ENCODE measurements at regions not wholly inside any gene's neighbourhood (a gene's known extent, or its start where the extent isn't known, plus 50 kb on each side); places are given as distances from the start of the nearest gene placed in this dataset.

GRCh38 chr1:105017587-105017986, 1267.9 kb downstream of the AMY1C start:
- TF ChIP-seq CTCF (IDR thresholded peaks at IDR 0.05) (no peak), POLR2A (IDR thresholded peaks at IDR 0.05) (no peak)
